Stomach (tissue), 4 donors: ENCODE measurements at regions not wholly inside any gene's neighbourhood (a gene's known extent, or its start where the extent isn't known, plus 50 kb on each side); places are given as distances from the start of the nearest gene placed in this dataset.

ENCODE experiments used
- CTCF ChIP-seq, 7 experiments: fragments of 450-650 bp in 4 of 7; fragments of 200-600 bp in 3 of 7; sonication (generic) in 3 of 7; IDR thresholded peaks; one replicate each; pipeline ENCODE4 v1.5.1; 2016 to 2019; ENCODE audit warnings: antibody characterized with exemption in 7 of 7, control low read depth in 2 of 7, mild to moderate bottlenecking in 1 of 7
- EP300 ChIP-seq: sonication (generic); formaldehyde crosslinking; IDR thresholded peaks from one replicate; pipeline ENCODE4 v1.6.1; 2017; ENCODE audit warnings: antibody characterized with exemption
- POLR2A ChIP-seq, 4 donors: fragments of 450-650 bp; IDR thresholded peaks; one replicate each; pipeline ENCODE4 v1.6.1; 2016; ENCODE audit warnings: antibody characterized with exemption in 4 of 4, control low read depth in 2 of 4, mild to moderate bottlenecking in 1 of 4, moderate library complexity in 1 of 4
- POLR2AphosphoS5 ChIP-seq, 3 donors: sonication (generic); formaldehyde crosslinking; IDR thresholded peaks; one replicate each; pipeline ENCODE4 v1.6.1; 2016; ENCODE audit warnings: antibody characterized with exemption in 3 of 3

- TF ChIP-seq CTCF (IDR thresholded peaks at IDR 0.05) (no peak), POLR2A (IDR thresholded peaks at IDR 0.05) (no peak), POLR2AphosphoS5 (IDR thresholded peaks at IDR 0.05) (no peak), EP300 (no peak)
Measured at GRCh38 chr1:38183096-38183495, 136.5 kb upstream of the POU3F1 start.
